Stimulated activated CD4-positive, alpha-beta T cell treated with anti-CD3 and anti-CD28 coated beads, TNF-alpha, amount 100 ng/mL, for 1 hour (primary cell): ENCODE measurements at regions not wholly inside any gene's neighbourhood (a gene's known extent, or its start where the extent isn't known, plus 50 kb on each side); places are given as distances from the start of the nearest gene placed in this dataset.
"Not testable (repeated sequence)": the region's sequence is repeated elsewhere in the genome, so short reads cannot be mapped to it uniquely, and the experiment has no call there.

Source experiments
- DNase-seq, 3 donors: peaks; one replicate each; pipeline ENCODE4 v3.0.0-alpha.2; 2020; ENCODE audit warnings: low read depth in 3 of 3, low spot score in 1 of 3

DNA sequence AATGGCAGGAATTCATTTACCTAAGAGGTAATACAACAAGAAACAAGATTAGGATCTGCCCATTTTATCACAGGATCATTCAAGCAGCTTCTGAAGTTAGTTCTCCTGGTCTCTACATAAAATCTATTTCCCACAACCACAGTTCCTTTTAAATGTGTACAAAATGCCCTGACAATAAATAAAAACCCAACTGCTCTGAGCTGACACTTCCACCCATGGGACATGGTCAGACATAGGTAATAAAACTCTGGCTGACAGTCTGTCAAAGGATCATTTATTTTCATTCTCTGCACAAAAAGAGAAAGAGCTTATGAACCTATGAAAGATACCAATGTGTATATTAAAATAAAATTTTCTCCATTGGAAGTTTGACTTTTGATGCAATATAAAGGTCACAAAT, 145.4 kb upstream of the PALMD start:
- no peak for DNase-seq

DNA sequence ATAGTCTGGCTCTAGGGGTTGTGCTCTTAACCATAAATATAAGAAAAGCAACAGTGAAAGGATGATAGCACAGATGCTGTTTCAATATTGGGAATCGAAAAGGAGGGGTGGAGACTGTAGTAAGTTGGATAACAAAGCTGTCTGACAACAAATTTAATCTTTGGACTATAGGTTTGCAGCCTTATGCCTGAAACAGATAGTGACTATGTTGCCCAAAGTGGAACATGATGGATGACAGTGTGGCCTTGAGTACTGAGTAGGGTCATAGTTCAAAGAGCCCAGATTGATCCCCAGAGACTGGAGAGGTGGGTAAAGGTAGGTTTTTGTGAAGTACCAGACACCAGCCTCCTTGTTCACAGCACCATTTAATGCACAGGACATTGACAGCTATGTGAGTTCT, 144.0 kb upstream of the PALMD start:
- DNase-seq, result no peak

DNA sequence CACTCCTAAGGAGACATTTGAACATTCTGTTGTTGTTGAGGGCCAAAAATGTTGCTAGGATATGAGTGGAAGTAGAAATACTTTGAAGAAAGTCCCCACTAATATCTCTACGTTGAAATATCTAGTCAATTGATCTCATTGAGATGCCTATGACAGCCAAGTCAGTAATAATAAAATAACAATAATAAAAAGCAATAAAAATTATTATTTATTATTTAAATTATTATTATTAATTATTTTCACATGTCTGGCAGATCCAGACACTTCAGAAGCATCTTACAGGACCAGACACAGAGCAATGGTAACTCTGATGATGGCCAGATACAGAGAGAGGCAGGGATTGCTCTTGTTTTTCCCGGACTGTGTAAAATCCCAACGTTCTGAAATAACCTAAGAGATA, 143.5 kb upstream of the PALMD start:
- DNase-seq, result no peak

DNA sequence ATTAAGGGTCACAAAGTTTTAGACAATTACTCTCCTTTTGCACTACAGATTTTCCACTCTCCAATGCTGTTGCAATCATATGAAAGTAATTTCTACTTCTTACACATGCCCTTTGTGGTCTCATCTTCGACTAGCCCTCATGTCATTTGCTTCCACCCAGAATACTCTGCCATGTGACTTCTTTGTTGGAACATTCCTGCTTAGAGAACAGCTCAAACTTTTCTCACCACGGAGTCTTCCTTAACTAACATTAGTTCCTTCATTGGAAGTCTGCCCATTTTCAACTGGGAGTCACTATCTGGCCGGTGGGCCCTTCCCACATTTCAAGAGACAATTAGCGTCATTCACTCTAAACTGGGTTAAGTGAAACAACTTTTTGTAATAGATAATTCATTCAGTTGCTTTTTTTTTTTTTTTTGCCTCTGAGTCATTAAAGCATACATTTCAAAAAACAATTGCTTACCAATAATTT, 142.6 kb upstream of the PALMD start:
- DNase-seq, result no peak

DNA sequence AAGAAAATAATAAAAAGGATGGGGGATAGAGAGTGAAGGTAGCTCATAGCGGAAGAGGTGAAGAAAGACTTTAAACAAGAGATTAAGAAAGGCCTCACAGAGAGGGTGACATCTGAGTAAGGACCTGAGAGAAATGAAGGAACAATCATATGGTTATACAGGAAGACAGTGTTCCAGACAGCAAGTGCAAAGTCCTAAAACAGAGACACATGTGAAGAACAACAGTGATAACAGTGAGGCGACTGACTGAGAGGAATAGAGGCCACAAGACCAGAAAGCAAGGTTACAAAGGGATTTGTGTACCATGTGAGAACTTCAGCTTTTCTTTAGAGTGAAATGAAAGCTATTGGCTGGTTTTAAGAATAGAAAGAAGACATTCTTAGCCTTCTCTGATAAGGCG, 141.6 kb upstream of the PALMD start:
- DNase-seq, result no peak

DNA sequence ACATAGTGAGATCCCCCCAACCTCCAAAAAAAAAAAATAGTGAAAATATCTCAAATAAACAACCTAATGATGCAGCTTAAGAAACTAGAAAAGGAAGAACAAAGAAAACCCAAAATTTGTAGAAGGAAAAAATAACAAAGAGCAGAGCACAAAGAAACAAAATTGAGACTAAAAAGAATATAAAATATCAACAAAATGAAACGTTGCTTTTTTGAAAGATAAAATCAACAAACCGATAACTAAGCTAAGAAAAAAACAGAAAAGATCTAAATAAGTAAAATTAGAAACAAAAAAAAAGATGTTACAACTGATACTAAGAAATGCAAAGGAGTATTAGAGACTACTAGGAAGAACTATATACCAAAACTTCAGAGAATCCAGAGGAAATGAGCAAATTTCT, 139.3 kb upstream of the PALMD start:
- no peak for DNase-seq

DNA sequence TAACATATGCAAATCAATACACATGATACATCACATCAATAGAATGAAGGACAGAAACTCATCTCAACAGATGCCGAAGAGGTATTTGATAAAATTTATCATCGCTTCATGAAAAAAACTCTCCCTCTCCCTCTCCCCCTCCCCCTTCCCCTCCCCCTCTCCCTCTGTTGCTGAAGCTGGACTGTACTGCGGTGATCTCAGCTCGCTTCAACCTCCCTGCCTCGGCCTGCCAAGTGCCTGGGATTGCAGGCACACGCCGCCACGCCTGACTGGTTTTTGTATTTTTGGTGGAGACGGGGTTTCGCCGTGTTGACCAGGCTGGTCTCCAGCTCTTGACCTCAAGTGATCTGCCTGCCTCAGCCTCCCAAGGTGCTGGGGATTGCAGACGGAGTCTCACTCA, 138.5 kb upstream of the PALMD start:
- DNase-seq, result not testable (repeated sequence)

DNA sequence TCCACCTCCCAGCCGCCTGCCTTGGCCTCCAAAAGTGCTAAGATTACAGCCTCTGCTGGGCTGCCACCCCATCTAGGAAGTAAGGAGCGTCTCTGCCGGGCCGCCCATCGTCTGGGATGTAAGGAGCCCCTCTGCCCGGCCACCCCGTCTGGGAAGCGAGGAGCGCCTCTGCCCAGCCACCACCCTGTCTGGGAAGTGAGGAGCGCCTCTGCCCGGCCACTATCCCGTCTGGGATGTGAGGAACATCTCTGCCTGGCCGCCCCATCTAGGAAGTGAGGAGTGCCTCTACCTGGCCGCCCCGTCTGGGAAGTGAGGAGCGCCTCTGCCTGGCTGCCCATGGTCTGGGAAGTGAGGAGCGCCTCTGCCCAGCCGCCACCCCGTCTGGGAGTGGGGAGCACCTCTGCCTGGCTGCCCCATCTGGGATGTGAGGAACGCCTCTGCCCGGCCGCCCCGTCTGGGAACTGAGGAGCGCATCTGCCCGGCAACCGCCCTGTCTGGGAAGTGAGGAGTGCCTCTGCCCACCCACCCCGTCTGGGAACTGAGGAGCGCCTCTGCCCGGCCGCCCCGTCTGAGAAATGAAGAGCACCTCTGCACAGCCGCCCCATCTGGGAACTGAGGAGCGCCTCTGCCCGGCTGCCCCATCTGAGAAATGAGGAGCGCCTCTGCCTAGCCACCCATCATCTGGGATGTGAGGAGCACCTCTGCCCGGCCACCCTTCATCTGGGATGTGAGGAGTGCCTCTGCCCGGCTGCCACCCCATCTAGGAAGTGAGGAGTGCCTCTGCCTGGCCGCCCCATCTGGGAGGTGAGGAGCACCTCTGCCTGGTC, 137.8 kb upstream of the PALMD start:
- DNase-seq, result no peak

DNA sequence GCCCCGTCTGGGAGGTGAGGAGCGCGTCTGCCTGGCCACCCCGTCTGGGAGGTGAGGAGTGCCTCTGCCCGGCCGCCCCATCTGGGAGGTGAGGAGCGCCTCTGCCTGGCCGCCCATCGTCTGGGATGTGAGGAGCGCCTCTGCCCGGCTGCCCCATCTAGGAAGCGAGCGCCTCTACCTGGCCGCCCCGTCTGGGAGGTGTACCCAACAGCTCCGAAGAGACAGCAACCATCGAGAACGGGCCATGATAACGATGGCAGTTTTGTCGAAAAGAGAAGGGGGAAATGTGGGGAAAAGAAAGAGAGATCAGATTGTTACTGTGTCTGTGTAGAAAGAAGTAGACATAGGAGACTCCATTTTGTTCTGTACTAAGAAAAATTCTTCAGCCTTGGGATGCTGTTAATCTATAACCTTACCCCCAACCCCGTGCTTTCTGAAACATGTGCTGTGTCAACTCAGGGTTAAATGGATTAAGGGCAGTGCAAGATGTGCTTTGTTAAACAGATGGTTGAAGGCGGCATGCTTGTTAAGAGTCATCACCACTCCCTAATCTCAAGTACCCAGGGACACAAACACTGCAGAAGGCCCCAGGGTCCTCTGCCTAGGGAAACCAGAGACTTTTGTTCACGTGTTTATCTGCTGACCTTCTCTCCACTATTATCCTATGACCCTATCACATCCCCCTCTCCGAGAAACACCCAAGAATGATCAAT, 137.0 kb upstream of the PALMD start:
- DNase-seq, result not testable (repeated sequence)

DNA sequence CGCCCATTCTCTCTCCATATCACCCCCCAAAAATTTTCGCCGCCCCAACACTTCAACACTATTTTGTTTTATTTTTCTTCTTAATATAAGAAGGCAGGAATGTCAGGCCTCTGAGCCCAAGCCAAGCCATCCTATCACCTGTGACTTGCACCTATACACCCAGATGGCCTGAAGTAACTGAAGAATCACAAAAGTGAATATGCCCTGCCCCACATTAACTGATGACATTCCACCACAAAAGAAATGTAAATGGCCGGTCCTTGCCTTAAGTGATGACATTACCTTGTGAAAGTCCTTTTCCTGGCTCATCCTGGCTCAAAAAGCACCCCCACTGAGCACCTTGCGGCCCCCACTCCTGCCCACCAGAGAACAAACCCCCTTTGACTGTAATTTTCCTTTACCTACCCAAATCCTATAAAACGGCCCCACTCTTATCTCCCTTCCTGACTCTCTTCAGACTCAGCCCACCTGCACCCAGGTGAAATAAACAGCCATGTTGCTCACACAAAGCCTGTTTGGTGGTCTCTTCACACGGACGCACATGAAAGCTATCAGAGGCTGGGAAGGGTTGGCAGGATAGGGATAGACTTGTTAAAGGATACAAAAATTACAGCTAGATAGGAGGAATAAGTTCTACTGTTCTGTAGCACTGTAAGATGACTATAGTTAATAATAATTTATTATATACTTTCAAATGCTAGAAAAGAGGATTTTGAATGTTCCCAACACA, 130.9 kb upstream of the PALMD start:
- not testable (repeated sequence) for DNase-seq

DNA sequence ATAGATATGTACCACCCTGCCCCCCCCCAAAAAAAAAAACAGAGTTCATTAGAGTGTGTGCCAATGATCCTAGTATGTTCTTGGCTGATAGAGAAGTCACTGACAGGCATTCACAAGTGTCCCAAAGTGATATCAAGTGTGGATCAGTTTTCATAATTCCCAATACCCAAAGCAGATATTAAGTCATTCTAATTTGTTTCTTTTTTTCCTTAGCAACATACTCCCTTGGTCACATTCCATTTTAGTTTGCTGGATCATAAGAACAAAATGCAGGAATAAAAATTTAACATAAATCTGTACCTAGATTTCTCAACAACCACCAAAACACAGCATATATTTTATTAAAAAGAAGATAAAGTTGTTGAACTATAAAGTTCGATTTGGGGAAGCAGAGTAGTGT, 129.8 kb upstream of the PALMD start:
- DNase-seq, result no peak

DNA sequence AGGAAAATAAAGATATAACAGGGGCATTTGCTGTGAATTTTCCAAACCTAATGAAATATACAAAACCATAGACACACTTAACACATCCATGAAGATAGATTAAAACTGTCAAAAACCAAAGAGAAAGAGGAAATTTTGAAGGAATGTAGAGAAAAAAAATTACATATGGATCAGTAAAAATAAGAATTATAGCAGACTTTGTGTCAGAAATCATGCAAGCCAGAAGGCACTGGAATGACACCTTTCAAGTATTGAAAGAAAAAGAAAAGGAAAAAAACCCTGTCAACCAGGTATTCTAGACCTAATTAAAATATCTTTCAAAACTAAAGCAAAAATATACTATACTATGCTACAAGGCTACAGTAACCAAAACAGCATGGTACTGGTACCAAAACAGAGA, 125.8 kb upstream of the PALMD start:
- no peak for DNase-seq

DNA sequence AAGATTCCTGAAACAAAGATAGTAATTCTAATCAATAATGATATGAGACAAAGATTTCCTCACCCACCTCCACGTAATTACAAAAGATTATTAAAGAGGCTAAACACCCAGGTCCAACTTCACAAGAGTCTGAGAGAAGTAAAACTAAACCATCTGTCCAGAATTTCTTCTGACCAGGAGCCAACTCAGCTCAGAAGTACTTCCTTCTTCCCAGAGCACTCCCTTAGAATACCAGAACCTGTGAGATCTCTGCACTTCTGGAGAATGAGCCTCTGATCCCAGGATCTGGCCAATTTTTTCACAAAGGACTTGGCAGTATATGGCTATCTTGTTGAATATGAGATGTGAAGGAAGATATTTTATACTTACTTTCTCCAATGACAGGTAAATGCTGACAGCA, 120.6 kb upstream of the PALMD start:
- DNase-seq, result no peak

DNA sequence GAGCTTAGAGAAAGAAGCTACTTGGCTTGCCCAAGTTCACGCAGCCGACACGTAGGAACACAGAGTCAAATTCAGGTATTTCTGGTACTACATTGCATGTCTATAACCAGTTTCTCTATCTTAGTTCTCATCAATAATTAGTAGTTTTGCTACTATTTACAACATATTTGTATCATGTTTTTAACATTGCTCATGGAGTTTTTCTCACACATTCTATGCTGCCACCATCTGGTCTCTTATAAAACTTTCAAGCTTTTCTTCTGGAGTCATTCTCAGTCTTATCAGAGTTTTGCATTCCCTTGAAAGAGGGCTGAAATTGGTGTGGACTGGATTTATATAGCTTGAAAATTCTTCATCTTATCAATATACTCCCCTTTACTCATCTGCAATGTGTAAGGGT, 118.8 kb upstream of the PALMD start:
- no peak for DNase-seq

DNA sequence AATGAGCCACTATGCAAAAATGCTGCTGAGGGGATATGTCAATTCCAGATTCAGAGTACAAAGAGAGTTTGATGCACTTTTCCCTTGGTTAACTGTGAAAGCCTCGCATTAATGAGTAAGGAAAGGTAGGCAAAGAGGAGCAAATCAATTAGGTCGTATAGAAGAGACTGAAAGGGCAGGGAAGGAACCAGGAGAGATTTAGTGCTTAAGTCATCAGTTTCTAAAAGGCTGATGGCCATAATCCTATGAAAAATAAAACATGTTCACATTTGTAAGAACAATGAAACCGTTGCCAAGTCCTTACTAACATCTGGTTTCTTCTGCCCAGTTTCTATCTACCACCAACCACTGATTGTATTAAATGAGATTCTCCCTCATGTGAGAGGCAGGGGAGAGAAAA, 118.4 kb upstream of the PALMD start:
- DNase-seq, result no peak

DNA sequence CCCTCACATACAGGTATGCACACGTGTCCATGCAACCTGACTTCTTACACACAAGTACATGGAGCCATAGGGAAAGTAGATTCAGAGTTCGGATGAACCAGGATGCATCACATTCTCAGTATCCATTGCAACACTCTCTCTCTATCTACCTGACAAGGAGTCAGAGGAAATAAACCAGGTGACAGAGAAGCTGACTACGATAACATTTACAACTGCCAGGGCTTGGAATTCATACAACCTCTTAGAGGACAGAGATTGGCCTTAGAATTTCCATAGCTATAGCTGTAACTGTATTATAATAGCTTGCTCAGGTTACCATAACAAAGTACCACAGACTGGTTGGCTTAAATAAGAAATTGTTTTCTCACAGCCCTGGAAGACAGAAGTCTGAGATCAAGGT, 116.9 kb upstream of the PALMD start:
- no peak for DNase-seq

DNA sequence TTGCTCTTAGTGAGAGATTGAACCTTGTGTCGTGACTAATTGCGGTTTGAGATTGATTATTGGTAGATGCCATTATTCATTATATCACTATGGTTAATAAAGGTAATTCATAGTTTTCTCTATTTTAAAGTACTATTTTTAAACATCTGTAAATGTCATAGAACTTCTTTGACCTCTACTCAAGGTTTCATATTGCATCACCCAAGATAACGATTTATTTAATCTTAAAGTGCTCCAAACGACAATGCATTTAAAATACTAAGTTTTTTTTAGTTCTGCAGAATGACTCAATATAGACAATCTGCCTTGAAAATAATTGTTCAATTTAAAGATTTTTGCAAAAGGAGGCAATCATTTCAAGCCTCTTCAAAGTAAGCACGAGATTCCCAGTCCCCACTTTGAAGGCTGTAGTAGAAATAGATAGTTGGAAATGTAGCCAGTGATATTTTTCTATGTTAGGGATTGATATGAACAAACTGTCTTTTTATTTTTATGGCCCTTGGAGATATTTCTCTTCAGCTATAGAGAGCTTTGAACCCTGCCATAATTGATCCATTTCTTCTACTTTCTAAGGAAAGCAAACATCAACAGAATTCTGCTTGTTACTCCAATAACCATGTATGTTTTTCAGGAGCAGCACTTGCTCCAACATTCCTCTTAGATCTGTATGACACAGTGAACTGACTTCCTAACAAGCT, 114.2 kb upstream of the PALMD start:
- DNase-seq, result no peak

DNA sequence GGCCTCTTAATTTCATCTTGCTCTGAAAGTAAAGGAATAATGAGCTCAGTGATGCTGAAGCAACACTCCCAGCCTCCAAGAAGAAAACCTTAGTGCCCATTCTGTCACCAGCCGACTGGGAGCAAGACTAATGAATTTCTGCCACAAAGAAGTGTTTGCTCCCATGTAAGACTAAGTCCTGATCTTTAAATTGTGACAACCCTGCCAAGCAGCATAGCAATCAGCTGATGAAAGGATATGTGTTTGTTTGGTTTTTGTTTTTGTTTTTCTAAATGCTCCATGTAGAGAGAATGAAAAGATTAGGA, 113.7 kb upstream of the PALMD start:
- DNase-seq, result no peak

DNA sequence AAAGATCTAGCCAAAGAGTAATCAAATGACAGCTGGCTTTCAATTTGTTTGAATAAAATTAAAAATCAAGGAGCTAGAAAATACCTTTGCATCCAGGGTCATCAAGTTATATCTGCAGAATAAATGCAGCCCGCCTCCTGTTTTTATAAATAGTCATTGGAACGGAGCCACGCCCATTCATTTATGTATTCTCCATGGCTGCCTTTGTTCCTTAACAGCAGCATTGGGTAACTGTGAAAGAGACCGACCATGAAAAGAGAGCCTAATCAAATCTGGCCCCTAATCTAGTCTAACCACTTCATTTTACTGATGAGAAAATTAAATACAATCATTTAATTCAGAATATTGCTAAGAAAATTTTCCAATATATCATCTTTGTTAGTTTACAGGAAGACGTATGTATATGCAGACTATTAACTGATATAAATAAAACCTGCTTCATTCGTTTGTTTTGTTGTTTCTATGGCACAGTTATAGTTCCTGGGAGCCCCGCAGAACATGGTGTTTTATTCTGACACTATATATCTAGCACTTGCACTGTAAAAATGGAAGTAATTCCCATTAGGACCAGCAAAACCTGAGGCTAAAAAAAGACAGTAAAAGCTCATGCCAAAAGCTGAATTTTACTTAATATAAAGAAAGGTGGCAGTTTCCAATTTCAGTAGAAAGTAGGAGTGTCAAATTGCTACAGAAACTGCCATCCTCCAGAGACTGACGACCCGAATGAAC, 111.8 kb upstream of the PALMD start:
- DNase-seq, result no peak

DNA sequence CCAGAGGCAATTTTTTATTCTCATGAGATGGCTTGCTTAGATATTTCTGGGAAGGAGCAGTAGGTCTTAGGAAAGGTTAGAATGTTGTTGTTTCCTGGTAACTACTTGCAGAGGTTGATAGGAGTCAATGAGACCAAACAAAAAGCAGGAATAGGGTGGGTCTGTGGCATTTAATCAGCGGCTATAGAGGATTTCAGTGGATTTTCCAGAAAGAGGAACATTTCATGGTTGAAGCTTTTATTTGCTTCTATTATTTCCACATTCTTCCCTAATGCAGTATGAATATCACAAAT, 111.3 kb upstream of the PALMD start:
- DNase-seq, result no peak

DNA sequence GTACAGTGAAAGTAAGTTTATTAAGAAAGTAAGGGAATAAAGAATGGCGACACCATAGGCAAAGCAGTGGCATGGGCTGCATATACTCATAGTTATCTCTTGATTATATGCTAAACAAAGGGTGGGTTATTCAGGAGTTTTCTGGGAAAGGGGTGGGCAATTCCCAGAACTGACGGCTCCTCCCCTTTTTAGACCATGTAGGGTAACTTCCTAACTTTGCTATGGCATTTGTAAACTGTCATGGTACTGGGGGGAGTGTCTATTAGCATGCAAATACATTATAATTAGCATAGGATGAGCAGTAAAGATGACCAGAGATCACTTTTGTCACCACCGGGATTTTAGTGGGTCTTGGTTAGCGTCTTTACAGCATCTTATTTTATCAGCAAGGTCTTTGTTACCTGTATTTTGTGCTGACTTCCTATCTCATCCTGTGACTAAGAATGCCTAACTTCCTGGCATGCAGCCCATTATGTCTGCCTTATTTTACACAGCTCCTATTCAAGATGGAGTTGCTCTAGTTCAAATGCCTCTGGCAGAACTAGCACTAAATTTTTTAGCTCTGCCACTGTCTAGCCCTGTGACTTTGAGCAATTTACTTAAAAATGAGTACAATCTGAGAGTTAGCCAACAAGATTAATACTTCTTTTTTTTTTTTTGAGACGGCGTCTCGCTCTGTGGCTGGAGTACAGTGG, 110.3 kb upstream of the PALMD start:
- DNase-seq, result no peak
